Left cardiac atrium (tissue), 4 donors: ENCODE measurements at regions not wholly inside any gene's neighbourhood (a gene's known extent, or its start where the extent isn't known, plus 50 kb on each side); places are given as distances from the start of the nearest gene placed in this dataset.

Experiments used
- ATAC-seq, 2 donors: fragments of 200-7000 bp; cut with Tn5 transposase; one replicate each; pipeline ENCODE4 v1.9.1; 2020; ENCODE audit warnings: mild to moderate bottlenecking in 2 of 2, moderate library complexity in 2 of 2
- DNase-seq: peaks from one replicate; pipeline ENCODE4 v3.0.0-alpha.2; 2020
- intact Hi-C, 2 donors: fragments of 100-400 bp; cut with DNase I; formaldehyde crosslinking; loops; one replicate each; pipeline versions ENCODE4 v1.14.1 to v1.15.1; 2022 to 2023
- donor health status: DM: no; HTN: yes; CAD: no.
- donor health status: DM: no; HTN: yes; CAD: no; lungs with severe emphysema.
- donor health status: DM: yes; HTN: yes; CAD: no.
- donor health status: Dilated cardiomyopathy.

DNA sequence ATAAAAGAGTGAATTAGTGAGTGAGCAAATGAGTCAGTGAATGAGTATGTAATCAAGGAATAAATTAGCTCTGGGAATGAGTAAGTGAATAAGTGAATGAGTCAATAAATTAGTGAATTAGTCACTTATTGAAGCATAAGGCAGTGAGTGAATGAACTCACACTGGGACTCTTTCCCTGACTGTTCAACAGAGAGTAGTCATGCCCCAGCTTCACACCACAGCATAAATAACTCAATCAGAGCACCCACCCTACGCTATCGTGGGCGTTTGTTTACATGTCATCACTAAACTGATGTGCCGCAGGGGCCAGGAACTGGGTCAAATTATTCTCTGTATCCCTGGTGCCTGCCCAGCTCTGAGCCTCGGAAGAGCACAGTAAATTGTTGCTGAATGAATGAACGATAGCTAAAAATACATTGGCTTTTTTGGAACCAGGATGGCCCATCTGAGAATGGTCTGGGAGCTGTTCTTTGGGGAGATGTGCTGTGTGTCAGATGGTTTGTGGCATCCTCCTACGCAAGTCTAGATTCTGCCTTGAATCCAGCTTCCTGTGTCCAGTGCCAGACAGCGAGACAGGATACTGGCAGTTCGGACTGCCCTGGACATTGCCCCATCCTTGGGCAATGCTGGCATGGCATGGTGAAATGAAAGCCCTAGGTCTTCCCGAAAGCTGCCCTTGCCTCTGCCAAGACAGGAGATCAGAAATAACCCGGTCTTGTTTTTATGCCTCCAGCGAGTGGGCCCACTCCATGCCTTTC, 98.0 kb upstream of the RTL1 start:
- intact Hi-C loops: no loop called here
- no peak for DNase-seq
- peak; percentile 47 to 64 for ATAC-seq

DNA sequence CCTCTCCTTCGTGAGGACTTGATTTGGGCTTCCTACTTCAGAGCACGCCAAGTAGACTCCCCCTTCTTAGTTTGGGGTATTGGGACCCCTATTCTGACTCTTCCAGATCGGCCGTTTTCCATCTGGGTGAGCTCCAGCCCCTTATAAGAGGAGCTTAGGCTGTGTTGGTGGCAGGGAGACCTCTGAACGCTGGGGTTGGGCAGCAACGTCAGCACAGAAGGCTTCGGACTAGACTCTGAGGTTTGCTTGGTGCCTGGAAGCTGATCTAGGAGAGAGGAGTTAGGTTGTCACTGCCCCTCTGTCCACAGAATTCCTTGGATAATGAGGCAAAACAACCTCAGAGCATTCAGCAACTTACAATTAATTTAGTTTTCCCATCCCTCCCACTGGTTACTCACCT, 99.2 kb upstream of the RTL1 start:
- ATAC-seq (no peak), DNase-seq (no peak)
- intact Hi-C loops: no loop called here

DNA sequence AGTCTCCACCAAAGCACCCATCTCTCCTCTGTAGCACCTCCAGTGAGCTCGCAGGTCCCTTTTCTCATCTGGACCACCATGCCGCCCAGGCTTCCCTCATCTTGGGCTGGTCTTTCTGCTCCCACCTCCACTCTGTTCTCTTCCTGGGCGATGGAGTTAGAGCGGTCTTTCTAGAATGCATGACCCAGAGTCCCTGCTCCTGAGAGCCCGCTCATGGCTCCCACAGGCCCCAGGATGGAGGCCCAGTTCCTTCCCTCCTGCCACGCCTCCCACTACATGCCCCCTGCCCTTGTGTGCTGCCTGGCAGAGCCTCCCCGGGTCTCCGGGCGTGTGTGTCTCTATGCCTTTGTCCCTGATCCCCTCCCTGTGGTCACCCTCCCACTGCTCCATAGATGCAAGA, 100.7 kb upstream of the RTL1 start:
- no peak for ATAC-seq
- intact Hi-C loops: no loop called here
- no peak for DNase-seq

DNA sequence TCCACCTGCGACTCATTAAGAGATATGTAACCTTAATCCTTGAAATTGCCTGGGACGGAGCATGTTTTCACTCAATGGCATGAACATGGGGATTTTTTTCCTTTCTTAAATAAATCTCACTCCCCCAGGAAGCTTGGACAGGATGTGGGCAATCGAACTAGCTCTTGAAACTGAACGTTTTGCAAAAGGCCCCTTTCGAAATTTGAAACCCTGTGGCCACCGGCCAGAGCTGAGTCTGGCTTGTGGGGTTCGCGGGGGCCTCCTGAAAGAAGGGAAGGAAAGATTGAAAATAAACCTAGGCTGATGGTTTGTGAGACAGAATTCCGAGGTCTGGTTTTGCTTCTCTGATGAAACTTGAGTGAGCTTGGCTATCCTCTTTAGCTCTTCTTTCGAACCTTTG, 101.4 kb upstream of the RTL1 start:
- intact Hi-C loops: no loop called here
- ATAC-seq (no peak), DNase-seq (no peak)

DNA sequence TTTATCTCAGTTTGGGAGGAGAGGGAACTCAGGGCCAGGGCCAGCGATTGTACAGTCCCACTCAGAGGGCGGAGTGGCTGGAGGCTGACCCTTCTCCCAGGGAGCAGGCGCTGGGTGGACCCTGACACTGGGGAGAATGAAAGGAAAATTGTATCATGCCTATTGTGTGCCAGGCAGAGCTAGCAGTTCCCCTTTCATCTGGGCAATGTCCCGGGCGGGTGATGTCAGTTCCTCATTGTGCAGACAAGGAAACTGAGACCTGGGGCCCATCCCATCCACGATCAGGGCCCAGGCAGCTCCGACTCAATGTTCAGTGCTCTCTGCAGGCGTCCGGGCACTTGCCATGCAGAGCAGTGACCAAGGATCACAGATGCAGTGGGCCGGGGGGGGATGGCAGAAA, 101.9 kb upstream of the RTL1 start:
- intact Hi-C loops: no loop called here
- DNase-seq (peak; percentile 55), ATAC-seq (peak in 1 of 2 donors; percentile 66)

DNA sequence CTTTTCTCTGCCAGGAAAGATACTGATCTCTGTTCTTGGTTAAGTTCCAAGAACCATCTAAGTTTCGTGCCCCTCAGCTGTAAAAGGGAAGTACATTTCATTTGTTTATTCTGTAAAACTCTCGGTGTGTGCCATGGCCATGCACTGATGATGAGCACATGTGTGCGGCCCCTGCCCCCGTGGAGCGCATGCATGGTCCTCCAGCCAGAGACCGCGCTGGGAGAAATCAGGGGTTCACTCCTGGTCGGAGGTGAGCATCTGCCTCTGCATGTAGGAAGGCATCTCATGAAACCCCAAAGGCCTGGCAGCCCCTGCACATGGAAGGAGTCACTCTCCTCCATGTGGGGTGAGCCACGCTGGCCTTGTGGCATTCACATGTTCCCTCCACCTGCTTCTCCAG, 102.5 kb upstream of the RTL1 start:
- no peak for ATAC-seq
- DNase-seq: no peak
- intact Hi-C loops: no loop called here

DNA sequence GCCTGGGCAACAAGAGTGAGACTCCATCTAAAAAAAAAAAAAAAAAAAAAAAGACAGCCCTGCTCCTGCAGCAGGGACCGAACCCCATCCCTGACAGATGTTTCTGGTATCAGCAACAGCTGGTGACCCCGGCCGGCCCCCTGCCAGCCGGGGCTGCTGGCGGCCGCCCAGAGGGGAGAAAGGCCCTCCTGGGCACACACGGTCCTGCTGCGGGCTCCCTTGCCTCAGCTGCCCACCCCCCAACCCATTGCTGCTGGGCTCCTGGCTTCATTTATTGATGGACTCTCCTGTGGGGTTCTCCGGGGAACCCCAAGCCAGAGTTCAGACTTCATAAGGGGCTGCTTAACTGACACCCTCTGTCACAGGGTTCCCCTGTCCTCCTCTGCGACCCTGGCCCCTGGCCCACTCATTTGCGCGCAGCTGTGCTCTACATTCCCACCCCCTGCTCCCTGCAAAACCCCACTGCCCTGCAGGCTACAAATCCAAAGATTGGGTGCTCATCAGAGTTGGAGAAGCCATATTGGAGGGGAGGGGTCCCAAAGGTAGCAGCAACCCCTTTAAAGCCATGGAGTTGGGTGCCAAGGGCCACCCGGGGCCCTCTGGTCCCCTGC, 103.6 kb upstream of the RTL1 start:
- ATAC-seq (no peak), DNase-seq (no peak)
- intact Hi-C loops: no loop called here

DNA sequence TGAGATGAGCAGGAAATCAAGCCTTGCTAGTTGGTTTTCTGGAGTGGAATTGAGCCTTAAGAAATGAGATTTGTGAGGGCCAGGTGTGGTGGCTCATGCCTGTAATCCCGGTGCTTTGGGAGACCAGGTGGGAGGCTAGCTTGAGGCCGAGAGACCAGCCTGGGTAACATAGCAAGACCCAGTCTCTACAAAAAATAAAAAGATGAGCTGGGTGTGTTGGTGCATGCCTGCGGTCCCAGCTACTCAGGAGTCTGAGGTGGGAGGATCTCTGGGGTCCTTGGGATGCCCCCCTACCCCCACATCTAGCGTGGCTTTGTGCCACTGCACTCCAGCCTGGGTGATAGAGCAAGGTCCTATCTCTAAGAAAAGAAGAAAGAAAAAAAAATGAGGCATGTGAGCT, 104.2 kb upstream of the RTL1 start:
- ATAC-seq: no peak
- no peak for DNase-seq
- intact Hi-C loops: no loop called here

DNA sequence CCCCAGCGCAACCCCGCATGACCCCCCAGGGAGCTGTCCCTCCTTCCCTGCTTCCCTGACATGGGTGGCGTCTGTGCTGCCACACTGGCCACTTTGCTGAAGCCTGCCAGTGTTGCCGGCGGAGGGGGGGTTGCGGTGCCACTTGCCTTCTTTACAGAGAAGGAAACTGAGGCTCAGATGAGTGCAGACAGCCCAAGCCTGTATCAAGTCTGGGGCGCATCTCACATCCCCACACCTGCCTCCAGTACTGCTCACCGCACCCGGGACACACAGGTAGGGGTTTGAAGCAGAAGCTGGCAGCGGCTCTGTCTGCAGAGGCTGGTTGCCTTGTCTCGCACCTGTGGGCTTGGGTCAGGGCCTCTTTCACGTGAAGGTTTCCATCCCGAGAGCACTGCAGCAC, 104.7 kb upstream of the RTL1 start:
- DNase-seq (no peak), ATAC-seq (no peak)
- intact Hi-C loops: no loop called here

DNA sequence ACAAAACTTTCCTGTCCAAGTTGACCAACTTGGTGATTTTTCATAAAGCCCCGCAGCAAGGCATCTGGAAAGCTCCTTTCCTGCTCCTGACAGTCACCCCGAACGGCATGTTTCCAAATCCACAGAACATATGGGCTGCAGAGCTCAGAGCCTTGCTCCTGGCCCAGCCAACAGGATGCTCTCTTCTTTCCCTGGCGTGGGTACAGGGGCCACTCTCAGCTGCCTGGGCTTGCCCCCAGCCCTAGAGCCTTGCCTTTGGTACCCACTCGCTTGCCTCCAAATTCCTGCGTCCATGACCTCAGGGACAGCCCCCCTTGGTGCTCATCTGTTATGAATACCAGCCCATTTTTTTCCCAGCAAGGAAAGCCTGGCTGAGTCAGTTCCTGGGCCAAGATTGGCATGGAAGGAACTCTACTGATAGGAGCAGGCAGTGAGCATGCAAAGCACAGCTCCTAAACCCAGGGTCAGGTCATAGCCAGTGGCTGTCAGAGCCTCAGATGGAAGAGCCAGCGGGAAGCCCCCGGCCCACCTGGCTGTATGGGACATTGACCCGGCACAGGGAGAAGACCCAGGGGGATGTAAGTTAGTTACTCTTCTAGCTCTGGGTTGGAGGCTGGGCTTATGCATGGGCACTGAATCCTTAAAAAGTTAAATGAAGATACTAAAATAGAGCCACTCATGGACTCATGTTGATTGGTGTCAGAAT, 105.3 kb upstream of the RTL1 start:
- DNase-seq: no peak
- no peak for ATAC-seq
- intact Hi-C loops: no loop called here

DNA sequence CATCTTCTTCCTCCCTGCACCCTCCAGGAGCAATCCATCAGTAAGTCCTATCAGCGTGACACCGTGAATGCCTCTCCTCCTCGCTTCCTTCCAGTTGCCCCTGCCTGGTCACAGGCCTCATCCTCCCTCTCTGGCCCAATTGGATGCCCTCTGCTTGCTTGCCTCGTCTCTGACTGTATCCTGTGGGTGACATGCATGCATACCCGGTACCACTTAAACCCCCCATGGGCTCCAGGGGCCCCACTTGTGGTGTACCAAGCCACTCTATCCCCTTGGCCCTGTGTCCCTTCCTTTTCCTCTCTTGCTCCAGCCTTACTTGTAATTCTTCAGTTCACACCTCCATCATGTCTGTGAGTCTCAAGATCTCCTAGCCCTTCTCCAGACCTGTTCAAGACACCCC, 106.0 kb upstream of the RTL1 start:
- intact Hi-C loops: no loop called here
- DNase-seq (no peak), ATAC-seq (no peak)

DNA sequence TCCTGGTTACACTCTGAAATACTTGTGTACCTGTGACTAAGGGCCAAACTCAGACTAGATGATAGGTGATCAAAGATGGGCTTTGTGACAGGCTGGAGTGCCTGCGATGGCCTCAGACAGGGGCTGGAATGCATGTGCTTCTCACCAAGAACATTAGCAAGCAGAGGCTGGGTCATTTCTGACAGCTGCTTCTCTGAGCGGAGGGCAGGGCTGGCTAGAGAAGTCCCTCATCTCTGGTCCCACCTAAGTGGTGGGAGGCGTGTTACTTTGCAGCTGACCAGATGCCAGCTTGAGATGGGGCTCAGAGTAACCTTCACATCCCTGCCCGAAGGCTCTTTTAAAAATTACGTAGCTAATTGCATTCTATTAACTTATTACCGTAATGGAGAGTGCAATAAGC, 106.8 kb upstream of the RTL1 start:
- ATAC-seq (no peak), DNase-seq (no peak)
- intact Hi-C loops: no loop called here

DNA sequence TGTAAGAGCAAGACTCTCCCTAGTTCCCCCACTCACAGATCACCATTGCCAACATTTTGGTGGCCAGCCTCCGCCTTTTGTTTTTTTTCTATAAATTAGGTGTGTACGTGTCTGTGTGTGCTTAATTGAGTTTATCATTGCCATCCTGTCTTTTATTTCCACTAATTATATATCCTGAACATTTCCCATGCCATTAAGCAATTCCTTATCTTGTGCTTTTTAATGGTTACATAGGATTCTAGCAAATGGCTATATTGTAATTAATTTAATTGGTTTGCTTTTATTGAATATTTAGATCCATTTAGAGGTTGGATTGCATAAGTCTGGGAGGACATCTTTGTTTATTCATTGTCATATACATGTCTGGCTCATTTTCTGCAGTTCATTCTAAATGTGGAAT, 107.3 kb upstream of the RTL1 start:
- no peak for ATAC-seq
- no peak for DNase-seq
- intact Hi-C loops: no loop called here

DNA sequence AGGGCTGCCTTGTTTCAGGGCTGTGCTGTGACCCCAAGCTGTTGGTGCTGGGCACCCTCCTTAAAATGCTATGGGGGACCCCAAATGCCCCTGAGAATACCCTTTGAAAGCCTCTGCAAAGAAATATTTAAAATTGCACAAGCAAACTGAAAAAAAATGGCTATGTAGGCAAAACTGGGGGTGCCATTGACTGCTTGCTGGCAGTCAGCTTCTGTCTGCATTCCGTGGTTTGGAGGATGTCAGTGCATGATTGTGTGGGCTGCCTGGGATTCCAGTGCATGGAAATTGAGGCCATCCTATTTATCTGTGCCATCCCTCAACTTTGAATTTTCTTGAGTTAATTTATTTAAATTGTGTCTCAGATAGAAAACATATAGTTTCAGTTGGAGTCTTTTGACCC, 113.7 kb upstream of the RTL1 start:
- intact Hi-C loops: no loop called here
- no peak for ATAC-seq
- no peak for DNase-seq

DNA sequence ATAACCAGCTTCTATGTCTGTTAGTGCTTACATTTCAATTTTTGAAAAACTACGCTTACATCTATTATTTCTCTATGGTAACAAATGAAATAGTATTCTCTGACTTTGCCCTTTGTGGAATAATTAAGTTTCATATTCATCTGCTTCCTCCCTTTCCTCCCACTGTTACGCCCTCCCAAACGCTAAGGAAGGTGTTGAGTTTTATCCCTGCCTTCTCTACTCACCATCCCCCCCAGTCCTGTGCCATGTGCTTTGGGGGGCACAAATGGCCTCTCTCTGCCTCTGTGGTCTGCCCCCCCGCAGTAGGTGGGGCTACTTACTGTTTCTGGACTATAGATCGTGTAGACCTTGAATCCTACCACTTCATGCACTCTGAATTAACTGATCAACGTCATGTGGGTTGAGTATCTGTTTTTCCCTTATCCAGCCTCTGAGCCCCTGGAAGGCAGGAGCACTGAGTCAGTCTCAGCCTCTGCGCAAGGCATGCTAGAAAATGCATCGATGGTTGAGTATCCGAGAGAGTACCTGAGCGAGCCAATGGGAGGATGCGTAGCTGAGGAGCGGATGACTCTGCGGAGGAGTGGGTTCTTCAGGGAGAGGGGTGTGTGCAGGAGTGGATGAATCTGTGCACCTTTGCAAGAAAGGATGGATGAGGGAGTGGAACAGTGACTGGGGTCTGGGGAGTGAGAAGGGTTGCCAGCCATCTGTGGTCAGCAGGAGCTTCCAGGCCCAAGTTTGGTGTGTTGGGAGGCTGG, 114.5 kb upstream of the RTL1 start:
- intact Hi-C loops: no loop called here
- DNase-seq (no peak), ATAC-seq (no peak)

DNA sequence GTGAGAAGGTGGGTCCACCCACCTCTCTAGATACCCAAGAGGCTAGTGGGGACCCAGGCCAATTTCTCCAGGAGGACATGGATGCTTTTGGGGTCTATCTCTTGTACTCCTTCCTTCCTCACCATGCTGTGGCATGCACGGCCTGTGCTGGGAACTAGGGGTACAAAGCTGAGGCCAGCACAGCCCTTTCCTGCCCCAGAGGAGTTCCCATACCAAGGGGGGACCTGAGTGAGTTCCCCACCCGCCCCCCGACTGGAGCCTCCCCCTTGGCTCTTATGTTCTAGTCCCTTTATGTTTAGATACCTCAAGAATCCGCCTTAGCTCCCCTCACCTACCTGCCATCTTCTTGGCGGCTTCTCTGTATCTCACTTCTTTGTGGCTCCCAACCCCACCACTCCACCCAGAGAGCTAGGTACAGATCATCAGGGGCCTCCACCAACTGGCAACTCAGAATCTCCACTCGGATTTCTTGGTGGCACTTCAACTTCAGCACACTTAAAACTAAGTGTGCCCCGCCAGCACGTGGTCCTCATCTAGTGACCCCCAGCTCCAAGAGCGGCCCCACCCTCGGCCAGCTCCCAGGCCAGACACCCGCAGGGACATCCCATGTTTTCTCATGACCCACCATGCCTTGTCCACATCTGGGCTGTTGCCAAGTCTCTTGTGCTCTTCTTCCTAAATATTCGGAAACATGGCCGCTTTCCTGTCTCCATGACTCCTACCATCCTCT, 115.2 kb upstream of the RTL1 start:
- ATAC-seq (no peak), DNase-seq (no peak)
- intact Hi-C loops: no loop called here

DNA sequence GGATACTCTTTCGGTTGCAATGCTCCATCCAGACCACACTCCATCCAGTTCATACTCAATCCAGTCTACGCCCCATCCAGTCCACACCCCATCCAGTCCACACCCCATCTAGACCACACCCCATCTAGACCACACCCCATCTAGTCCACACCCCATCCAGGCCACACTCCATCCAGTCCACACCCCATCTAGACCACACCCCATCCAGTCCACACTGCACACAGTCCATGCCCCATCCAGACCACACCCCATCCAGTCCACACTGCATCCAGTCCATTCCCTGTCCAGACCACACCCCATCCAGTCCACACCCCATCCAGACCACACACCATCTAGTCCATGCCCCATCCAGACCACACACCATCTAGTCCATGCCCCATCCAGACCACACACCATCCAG, 116.0 kb upstream of the RTL1 start:
- DNase-seq (no peak), ATAC-seq (no peak)
- intact Hi-C loops: no loop called here

DNA sequence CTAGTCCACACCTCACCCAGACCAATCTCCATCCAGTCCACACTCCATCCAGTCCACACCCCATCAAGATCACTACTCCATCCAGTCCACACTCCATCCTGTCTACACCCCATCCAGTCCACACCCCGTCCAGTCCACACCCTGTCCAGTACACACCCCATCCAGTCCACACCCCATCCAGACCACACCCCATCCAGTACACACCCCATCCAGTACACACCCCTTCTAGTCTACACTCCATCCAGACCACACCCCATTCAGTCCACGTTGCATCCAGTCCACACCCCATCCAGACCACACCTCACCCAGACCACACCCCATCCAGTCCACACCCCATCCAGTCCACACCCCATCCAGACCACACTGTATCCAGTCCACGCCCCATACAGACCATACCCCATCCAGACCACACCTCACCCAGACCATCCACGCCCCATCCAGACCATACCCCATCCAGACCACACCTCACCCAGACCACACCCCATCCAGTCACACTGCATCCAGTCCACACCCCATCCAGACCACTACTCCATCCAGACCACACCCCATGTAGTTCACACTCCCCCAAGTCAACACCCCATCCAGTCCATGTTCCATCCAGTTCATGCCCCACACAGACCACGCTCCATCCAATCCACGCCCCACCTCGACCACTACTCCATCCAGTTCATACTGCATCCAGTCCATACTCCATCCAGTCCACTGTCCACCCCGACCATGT, 116.6 kb upstream of the RTL1 start:
- ATAC-seq (no peak), DNase-seq (no peak)
- intact Hi-C loops: no loop called here

DNA sequence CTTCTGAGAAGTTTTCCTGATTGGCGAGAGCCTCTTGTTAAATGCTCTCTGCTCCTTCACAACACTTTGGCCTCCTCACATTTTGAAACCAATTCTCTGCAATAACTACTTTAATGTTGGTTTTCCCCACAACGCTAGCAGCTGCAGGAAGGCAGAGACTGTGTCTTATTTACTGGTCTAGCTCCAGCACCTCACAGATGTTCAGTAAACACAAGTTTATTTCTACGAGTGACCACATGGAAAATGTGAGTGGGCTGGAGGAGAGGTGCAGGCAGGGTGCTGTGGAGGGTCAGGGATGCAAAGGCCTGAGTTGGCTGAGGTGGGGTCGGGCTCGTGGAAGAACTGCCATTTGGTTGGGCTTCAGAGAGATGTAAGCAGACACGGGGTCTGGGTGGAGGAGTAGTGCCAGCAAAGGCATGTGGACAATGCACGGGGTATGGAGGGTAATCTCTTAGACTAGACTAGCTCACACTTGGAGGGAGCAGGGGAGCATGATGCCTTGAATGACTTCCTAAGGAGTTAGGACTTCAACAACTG, 117.4 kb upstream of the RTL1 start:
- intact Hi-C loops: no loop called here
- no peak for DNase-seq

More for the DNA sequence above, 117.4 kb upstream of the RTL1 start:
- no peak for ATAC-seq
